ENCODE measurements at regions not wholly inside any gene's neighbourhood (a gene's known extent, or its start where the extent isn't known, plus 50 kb on each side); places are given as distances from the start of the nearest gene placed in this dataset.
"Not testable (repeated sequence)": the region's sequence is repeated elsewhere in the genome, so short reads cannot be mapped to it uniquely, and the experiment has no call there.

GRCh38 chr13:23021906-23022305 lies 158.9 kb upstream of the SGCG start:
- DNase-seq (no peak), ATAC-seq (no peak)
- Mint-ChIP-seq H3K27me3 (ENCODE audit: low read depth) (peaks cover 6% of the 10 kb centered on the region), H3K4me1 (ENCODE audit: low read depth) (peaks cover 2% of the 10 kb centered on the region), H3K9me3 (no peaks in the 10 kb centered on the region), H3K4me3 (no peak overlapping the region), H3K36me3 (ENCODE audit: insufficient read depth) (no peaks in the 10 kb centered on the region)

GRCh38 chr13:23022704-23023103 lies 158.1 kb upstream of the SGCG start:
- Mint-ChIP-seq H3K4me1 (ENCODE audit: low read depth) (peaks cover 2% of the 10 kb centered on the region), H3K36me3 (ENCODE audit: insufficient read depth) (no peaks in the 10 kb centered on the region), H3K9me3 (no peaks in the 10 kb centered on the region), H3K27me3 (ENCODE audit: low read depth) (peaks cover 6% of the 10 kb centered on the region), H3K4me3 (no peak overlapping the region)
- DNase-seq = no peak
- ATAC-seq = no peak

GRCh38 chr13:23025864-23026608 lies 154.7 kb upstream of the SGCG start:
- Mint-ChIP-seq H3K27me3 (ENCODE audit: low read depth) (peaks cover 5% of the 10 kb centered on the region), H3K4me3 (no peak overlapping the region), H3K4me1 (ENCODE audit: low read depth) (peaks cover 2% of the 10 kb centered on the region), H3K36me3 (ENCODE audit: insufficient read depth) (no peaks in the 10 kb centered on the region), H3K9me3 (no peaks in the 10 kb centered on the region)
- DNase-seq = no peak
- ATAC-seq = no peak

- H3K4me3 Mint-ChIP-seq = no peak overlapping the region
- no peak for DNase-seq
- peaks cover 2% of the 10 kb centered on the region for H3K27me3 Mint-ChIP-seq (ENCODE audit: low read depth)
- no peaks in the 10 kb centered on the region for H3K36me3 Mint-ChIP-seq (ENCODE audit: insufficient read depth)
- ATAC-seq = no peak
- H3K9me3 Mint-ChIP-seq = no peaks in the 10 kb centered on the region
- no peaks in the 10 kb centered on the region for H3K4me1 Mint-ChIP-seq (ENCODE audit: low read depth)
Measured at GRCh38 chr13:23039266-23039935, 141.4 kb upstream of the SGCG start.

- Mint-ChIP-seq H3K27me3 (ENCODE audit: low read depth) (peaks cover 3% of the 10 kb centered on the region), H3K36me3 (ENCODE audit: insufficient read depth) (no peaks in the 10 kb centered on the region), H3K4me3 (no peak overlapping the region), H3K4me1 (ENCODE audit: low read depth) (no peaks in the 10 kb centered on the region), H3K9me3 (no peaks in the 10 kb centered on the region)
- no peak for DNase-seq
- no peak for ATAC-seq
Measured at GRCh38 chr13:23042181-23042580, 138.6 kb upstream of the SGCG start.

GRCh38 chr13:23044906-23045305 lies 135.9 kb upstream of the SGCG start:
- no peaks in the 10 kb centered on the region for H3K36me3 Mint-ChIP-seq (ENCODE audit: insufficient read depth)

GRCh38 chr13:23050126-23050525 lies 130.7 kb upstream of the SGCG start:
- Mint-ChIP-seq H3K36me3 (ENCODE audit: insufficient read depth) (no peaks in the 10 kb centered on the region), H3K9me3 (no peaks in the 10 kb centered on the region), H3K4me1 (ENCODE audit: low read depth) (no peaks in the 10 kb centered on the region), H3K4me3 (no peak overlapping the region), H3K27me3 (ENCODE audit: low read depth) (peaks cover 3% of the 10 kb centered on the region)
- ATAC-seq = no peak
- no peak for DNase-seq

More at GRCh38 chr13:23044906-23045305, 135.9 kb upstream of the SGCG start:
- ATAC-seq (no peak), DNase-seq (no peak)
- H3K9me3 Mint-ChIP-seq = no peaks in the 10 kb centered on the region
- no peak overlapping the region for H3K4me3 Mint-ChIP-seq
- H3K27me3 Mint-ChIP-seq (ENCODE audit: low read depth) = peaks cover 3% of the 10 kb centered on the region
- no peaks in the 10 kb centered on the region for H3K4me1 Mint-ChIP-seq (ENCODE audit: low read depth)

GRCh38 chr13:23053711-23054110 lies 127.1 kb upstream of the SGCG start:
- not testable (repeated sequence) for ATAC-seq; H3K4me3 Mint-ChIP-seq; H3K36me3 Mint-ChIP-seq (ENCODE audit: insufficient read depth); H3K27me3 Mint-ChIP-seq (ENCODE audit: low read depth); H3K9me3 Mint-ChIP-seq; DNase-seq; H3K4me1 Mint-ChIP-seq (ENCODE audit: low read depth)

GRCh38 chr13:23059173-23059572 lies 121.6 kb upstream of the SGCG start:
- no peak overlapping the region for H3K4me3 Mint-ChIP-seq
- no peaks in the 10 kb centered on the region for H3K4me1 Mint-ChIP-seq (ENCODE audit: low read depth)
- DNase-seq (no peak), ATAC-seq (no peak)
- H3K27me3 Mint-ChIP-seq (ENCODE audit: low read depth) = no peaks in the 10 kb centered on the region
- H3K9me3 Mint-ChIP-seq = no peaks in the 10 kb centered on the region
- no peaks in the 10 kb centered on the region for H3K36me3 Mint-ChIP-seq (ENCODE audit: insufficient read depth)

GRCh38 chr13:23060959-23061358 lies 119.8 kb upstream of the SGCG start:
- DNase-seq (no peak), ATAC-seq (no peak)
- no peaks in the 10 kb centered on the region for H3K27me3 Mint-ChIP-seq (ENCODE audit: low read depth)
- H3K4me3 Mint-ChIP-seq = no peak overlapping the region
- no peaks in the 10 kb centered on the region for H3K9me3 Mint-ChIP-seq
- H3K36me3 Mint-ChIP-seq (ENCODE audit: insufficient read depth) = no peaks in the 10 kb centered on the region
- H3K4me1 Mint-ChIP-seq (ENCODE audit: low read depth) = no peaks in the 10 kb centered on the region

- Mint-ChIP-seq H3K27me3 (ENCODE audit: low read depth) (no peaks in the 10 kb centered on the region), H3K4me1 (ENCODE audit: low read depth) (no peaks in the 10 kb centered on the region), H3K36me3 (ENCODE audit: insufficient read depth) (no peaks in the 10 kb centered on the region), H3K4me3 (no peak overlapping the region), H3K9me3 (peaks cover 3% of the 10 kb centered on the region)
- no peak for ATAC-seq
- DNase-seq = no peak
Measured at GRCh38 chr13:23067129-23067528, 113.7 kb upstream of the SGCG start.

- no peaks in the 10 kb centered on the region for H3K27me3 Mint-ChIP-seq (ENCODE audit: low read depth)
- H3K4me1 Mint-ChIP-seq (ENCODE audit: low read depth) = no peaks in the 10 kb centered on the region
- no peaks in the 10 kb centered on the region for H3K36me3 Mint-ChIP-seq (ENCODE audit: insufficient read depth)
- no peak for DNase-seq
- no peak overlapping the region for H3K4me3 Mint-ChIP-seq
- peaks cover 3% of the 10 kb centered on the region for H3K9me3 Mint-ChIP-seq
- ATAC-seq = no peak
Measured at GRCh38 chr13:23069566-23069965, 111.2 kb upstream of the SGCG start.

- Mint-ChIP-seq H3K4me3 (no peak overlapping the region), H3K27me3 (ENCODE audit: low read depth) (no peaks in the 10 kb centered on the region), H3K9me3 (peaks cover 3% of the 10 kb centered on the region), H3K36me3 (ENCODE audit: insufficient read depth) (no peaks in the 10 kb centered on the region), H3K4me1 (ENCODE audit: low read depth) (no peaks in the 10 kb centered on the region)
- ATAC-seq = no peak
- no peak for DNase-seq
Measured at GRCh38 chr13:23074075-23074828, 106.5 kb upstream of the SGCG start.

GRCh38 chr13:23081220-23081619 lies 99.6 kb upstream of the SGCG start:
- H3K4me3 Mint-ChIP-seq = no peak overlapping the region
- H3K36me3 Mint-ChIP-seq (ENCODE audit: insufficient read depth) = no peaks in the 10 kb centered on the region
- peaks cover 2% of the 10 kb centered on the region for H3K27me3 Mint-ChIP-seq (ENCODE audit: low read depth)
- no peak for ATAC-seq
- H3K4me1 Mint-ChIP-seq (ENCODE audit: low read depth) = no peaks in the 10 kb centered on the region
- no peaks in the 10 kb centered on the region for H3K9me3 Mint-ChIP-seq
- DNase-seq = no peak

- Mint-ChIP-seq H3K27me3 (ENCODE audit: low read depth) (peaks cover 2% of the 10 kb centered on the region), H3K4me1 (ENCODE audit: low read depth) (no peaks in the 10 kb centered on the region), H3K36me3 (ENCODE audit: insufficient read depth) (no peaks in the 10 kb centered on the region), H3K9me3 (no peaks in the 10 kb centered on the region), H3K4me3 (no peak overlapping the region)
- DNase-seq = no peak
- no peak for ATAC-seq
Measured at GRCh38 chr13:23081901-23082300, 98.9 kb upstream of the SGCG start.
